22Rv1 (cell line): ENCODE measurements at regions not wholly inside any gene's neighbourhood (a gene's known extent, or its start where the extent isn't known, plus 50 kb on each side); places are given as distances from the start of the nearest gene placed in this dataset.

Experiments used
- H3K27ac ChIP-seq: fragments of 450-650 bp; 2 replicates; pipeline ENCODE4 v1.5.1; 2017
- CTCF ChIP-seq: fragments of 450-650 bp; IDR thresholded peaks from 2 replicates; pipeline ENCODE4 v1.5.1; 2017; ENCODE audit warnings: mild to moderate bottlenecking
- ZFX ChIP-seq: fragments of 450-650 bp; IDR thresholded peaks from 2 replicates; pipeline ENCODE4 v1.6.1; 2017; ENCODE audit warnings: antibody characterized with exemption, borderline replicate concordance

DNA sequence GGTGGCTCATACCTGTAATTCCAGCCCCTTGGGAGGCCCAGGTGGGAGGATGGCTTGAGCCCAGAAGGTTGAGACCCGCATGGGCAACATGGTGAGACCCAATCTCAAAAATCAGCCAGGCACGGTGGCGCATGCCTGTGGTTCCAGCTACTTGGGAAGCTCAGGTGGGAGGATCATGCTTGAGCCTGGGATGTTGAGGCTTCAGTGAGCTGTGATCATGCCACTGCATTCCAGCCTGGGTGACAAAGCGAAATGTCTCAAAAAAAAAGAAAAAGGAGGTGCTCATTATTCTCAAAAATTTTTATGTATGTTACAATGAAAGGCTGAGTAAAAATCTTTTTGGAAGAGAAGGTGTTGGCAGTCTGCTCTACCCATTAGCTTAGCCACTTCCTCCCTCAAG lies 106.8 kb downstream of the TSN start:
- H3K27ac ChIP-seq: no peak overlapping the region

DNA sequence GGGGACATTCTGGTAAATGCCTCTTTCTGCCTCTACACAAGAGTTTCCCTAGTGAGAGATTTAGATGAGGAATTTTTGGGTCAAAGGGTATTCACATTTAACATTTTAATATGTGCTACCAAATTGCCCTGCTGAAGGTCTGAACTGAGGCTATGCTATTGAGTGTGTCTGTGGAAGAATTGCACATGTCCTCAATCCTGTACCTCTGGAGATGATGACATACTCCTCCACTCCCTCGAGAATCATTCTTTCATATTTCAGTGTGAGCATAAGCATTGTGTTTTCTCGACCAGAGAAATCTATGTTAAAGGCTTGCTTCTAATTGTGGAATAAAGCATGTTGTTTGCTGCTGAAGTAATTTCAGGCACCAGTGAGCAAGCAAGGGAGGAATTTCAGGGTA lies 110.5 kb downstream of the TSN start:
- TF ChIP-seq ZFX: no peak
- no peak for TF ChIP-seq CTCF
- no peak overlapping the region for H3K27ac ChIP-seq

More for the DNA sequence above, 106.8 kb downstream of the TSN start:
- no peak for TF ChIP-seq ZFX
- no peak for TF ChIP-seq CTCF

- no peak for TF ChIP-seq ZFX
- no peak for TF ChIP-seq CTCF
- H3K27ac ChIP-seq: no peak overlapping the region
Observed at GRCh38 chr2:121866789-121867188, 111.3 kb downstream of the TSN start.

DNA sequence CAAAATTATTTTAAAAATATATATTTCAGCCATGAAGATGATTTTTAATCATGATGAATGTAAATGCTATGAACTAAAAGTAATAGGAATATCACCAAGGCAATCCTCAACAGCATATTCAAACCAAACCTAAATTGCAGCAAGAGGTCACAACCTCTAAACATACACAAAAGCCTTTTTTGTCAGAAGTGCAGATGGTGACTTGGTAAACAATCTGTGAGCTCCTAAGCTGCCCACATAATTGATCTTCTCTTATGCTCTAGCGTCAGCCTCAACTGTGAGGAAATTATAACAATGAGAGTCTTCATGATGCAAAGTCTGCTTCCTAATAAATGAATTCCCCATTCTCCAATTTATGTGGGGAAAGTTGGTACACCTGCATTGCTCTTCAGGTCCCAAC lies 113.2 kb downstream of the TSN start:
- TF ChIP-seq CTCF (no peak), ZFX (no peak)
- H3K27ac ChIP-seq: no peak overlapping the region

- H3K27ac ChIP-seq: no peak overlapping the region
- TF ChIP-seq CTCF (no peak), ZFX (no peak)
Observed at GRCh38 chr2:121869363-121869762, 113.9 kb downstream of the TSN start.

DNA sequence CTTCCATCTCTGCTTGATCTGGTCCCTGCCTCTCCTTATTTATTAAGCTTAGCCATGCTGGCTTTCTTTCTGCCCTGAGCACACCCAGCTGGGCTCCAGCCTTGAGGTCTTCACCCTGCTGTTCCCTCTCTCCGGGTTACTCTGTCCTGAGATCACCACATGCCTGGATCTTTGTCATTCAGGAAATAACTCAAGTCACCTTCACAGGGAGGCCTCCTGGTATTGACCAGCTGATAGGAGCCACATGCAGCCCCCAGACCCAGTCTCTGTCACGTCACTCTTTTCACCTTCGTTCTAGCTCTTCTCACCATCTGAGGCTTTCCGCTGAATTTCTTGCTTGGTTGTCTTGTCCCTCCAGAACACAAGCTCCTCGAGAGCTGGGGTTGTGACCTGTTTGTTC lies 114.4 kb downstream of the TSN start:
- no peak overlapping the region for H3K27ac ChIP-seq
- TF ChIP-seq CTCF (no peak), ZFX (no peak)

DNA sequence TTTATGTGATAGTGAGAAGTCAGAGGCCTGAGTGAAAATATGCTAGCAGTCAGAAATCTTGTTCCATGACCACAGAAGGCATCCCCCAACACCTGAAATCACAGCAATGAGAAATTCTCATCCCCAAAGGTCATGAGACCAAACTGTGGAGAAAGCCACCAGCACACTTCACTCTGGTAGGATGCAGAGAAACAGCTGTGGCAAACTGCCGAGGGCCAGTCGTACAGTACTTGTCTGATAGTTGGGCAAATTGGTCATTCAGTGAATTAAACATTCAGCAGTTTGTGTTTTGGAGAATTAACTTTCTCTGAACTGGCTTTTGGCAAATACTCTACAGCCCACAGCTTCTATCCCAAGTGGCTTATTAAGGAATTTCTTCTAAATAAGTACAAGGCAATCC lies 117.2 kb downstream of the TSN start:
- no peak for TF ChIP-seq CTCF
- TF ChIP-seq ZFX: no peak
- no peak overlapping the region for H3K27ac ChIP-seq
